K562 (cell line): ENCODE measurements at regions not wholly inside any gene's neighbourhood (a gene's known extent, or its start where the extent isn't known, plus 50 kb on each side); places are given as distances from the start of the nearest gene placed in this dataset.

ENCODE experiments used
- POLR2A ChIP-seq: fragments of 450-650 bp; conservative IDR thresholded peaks from 2 replicates; pipeline ENCODE4 v1.6.1; 2016
- SIX5 ChIP-seq, 2 experiments: IDR thresholded peaks; 2 replicates each; pipeline ENCODE4 v1.6.1; 2011; ENCODE audit warnings: low read length in 2 of 2, borderline replicate concordance in 1 of 2, low read depth in 1 of 2, mild to moderate bottlenecking in 1 of 2, moderate library complexity in 1 of 2; ENCODE audit not compliant: insufficient read depth in 1 of 2
- TF ChIP-seq, protein P1 (sequence below): fragments of 250-450 bp; sonication (Bioruptor Pico); IDR thresholded peaks from 2 replicates; pipeline ENCODE4 v1.5.0; 2021
- TF ChIP-seq, protein P2 (sequence below), 3 experiments: IDR thresholded peaks in 2 of 3; conservative IDR thresholded peaks in 1 of 3; 2 replicates each; pipeline ENCODE4 v1.5.1; 2011 to 2012; ENCODE audit warnings: low read length in 3 of 3, mild to moderate bottlenecking in 3 of 3, control low read depth in 2 of 3, improper control_type of control experiment in 1 of 3, inconsistent platforms in 1 of 3, low read depth in 1 of 3, mixed read lengths in 1 of 3, moderate library complexity in 1 of 3; ENCODE audit not compliant: insufficient read depth in 2 of 3

DNA sequence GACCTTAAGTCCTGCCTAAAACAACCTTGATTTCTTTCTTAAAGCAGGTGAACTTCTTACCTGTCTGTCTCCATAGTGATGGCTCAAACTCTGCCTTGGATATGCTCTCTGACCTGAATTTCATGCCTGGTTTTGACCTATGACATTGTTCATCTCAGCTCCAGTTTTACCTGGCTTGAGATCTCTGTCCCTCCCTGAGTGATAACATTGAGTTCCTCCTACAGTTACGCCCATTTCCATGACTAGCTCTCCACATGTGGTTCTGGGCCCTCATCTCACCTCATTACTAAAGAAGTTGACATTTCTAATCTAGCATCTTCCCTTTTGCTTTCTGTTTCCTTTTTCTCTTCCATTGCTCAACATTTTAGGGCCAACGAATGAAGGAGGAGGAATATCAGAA lies 233.1 kb downstream of the HHIPL2 start:
- TF ChIP-seq POLR2A (no peak), SIX5 (IDR thresholded peaks at IDR 0.05; ENCODE audit: borderline replicate concordance in 1 of 2, insufficient read depth in 1 of 2, low read depth in 1 of 2, low read length in 2 of 2) (no peak)
- TF ChIP-seq, protein P1, sequence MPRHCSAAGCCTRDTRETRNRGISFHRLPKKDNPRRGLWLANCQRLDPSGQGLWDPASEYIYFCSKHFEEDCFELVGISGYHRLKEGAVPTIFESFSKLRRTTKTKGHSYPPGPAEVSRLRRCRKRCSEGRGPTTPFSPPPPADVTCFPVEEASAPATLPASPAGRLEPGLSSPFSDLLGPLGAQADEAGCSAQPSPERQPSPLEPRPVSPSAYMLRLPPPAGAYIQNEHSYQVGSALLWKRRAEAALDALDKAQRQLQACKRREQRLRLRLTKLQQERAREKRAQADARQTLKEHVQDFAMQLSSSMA: no peak
- TF ChIP-seq, protein P2, sequence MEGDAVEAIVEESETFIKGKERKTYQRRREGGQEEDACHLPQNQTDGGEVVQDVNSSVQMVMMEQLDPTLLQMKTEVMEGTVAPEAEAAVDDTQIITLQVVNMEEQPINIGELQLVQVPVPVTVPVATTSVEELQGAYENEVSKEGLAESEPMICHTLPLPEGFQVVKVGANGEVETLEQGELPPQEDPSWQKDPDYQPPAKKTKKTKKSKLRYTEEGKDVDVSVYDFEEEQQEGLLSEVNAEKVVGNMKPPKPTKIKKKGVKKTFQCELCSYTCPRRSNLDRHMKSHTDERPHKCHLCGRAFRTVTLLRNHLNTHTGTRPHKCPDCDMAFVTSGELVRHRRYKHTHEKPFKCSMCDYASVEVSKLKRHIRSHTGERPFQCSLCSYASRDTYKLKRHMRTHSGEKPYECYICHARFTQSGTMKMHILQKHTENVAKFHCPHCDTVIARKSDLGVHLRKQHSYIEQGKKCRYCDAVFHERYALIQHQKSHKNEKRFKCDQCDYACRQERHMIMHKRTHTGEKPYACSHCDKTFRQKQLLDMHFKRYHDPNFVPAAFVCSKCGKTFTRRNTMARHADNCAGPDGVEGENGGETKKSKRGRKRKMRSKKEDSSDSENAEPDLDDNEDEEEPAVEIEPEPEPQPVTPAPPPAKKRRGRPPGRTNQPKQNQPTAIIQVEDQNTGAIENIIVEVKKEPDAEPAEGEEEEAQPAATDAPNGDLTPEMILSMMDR (IDR thresholded peaks at IDR 0.05 in 2 of 3, conservative IDR thresholded peaks at IDR 0.05 in 1 of 3; ENCODE audit: insufficient read depth in 2 of 3, low read depth in 1 of 3, low read length in 3 of 3): no peak
